Breast epithelium (tissue), 3 donors: ENCODE measurements at regions not wholly inside any gene's neighbourhood (a gene's known extent, or its start where the extent isn't known, plus 50 kb on each side); places are given as distances from the start of the nearest gene placed in this dataset.

Experiments
- CTCF ChIP-seq, 3 donors: fragments of 450-650 bp; IDR thresholded peaks; one replicate each; pipeline ENCODE4 v1.5.1; 2016 to 2017; ENCODE audit warnings: antibody characterized with exemption in 3 of 3, mild to moderate bottlenecking in 3 of 3, moderate library complexity in 3 of 3
- POLR2A ChIP-seq: fragments of 450-650 bp; IDR thresholded peaks from one replicate; pipeline ENCODE4 v1.6.1; 2016; ENCODE audit warnings: antibody characterized with exemption, mild to moderate bottlenecking, moderate library complexity
- POLR2AphosphoS5 ChIP-seq, 3 donors: sonication (generic); formaldehyde crosslinking; IDR thresholded peaks; one replicate each; pipeline ENCODE4 v1.6.1; 2017; ENCODE audit warnings: antibody characterized with exemption in 3 of 3

- TF ChIP-seq CTCF (IDR thresholded peaks at IDR 0.05), result no peak
- TF ChIP-seq POLR2AphosphoS5 (IDR thresholded peaks at IDR 0.05), result no peak
- no peak for TF ChIP-seq POLR2A
These were observed 247.6 kb downstream of the TMEM121 start for GRCh38 chr14:105774001-105774400.
